ENCODE measurements at regions not wholly inside any gene's neighbourhood (a gene's known extent, or its start where the extent isn't known, plus 50 kb on each side); places are given as distances from the start of the nearest gene placed in this dataset.

GRCh38 chr3:159339131-159339530 is 537.3 kb downstream of the MFSD1 start:
- Histone ChIP-seq H3K79me2 (ENCODE audit: control insufficient read depth, insufficient read depth, low read length) (no peaks in the 10 kb centered on the region), H4K20me1 (replicated peaks; ENCODE audit: control insufficient read depth, insufficient read depth, low read length) (no peaks in the 10 kb centered on the region), H3K9me3 (replicated peaks; ENCODE audit: control insufficient read depth, insufficient read depth, low read depth, low read length) (no peaks in the 10 kb centered on the region; the same call in 1 of the 2 replicates), H3K9ac (ENCODE audit: insufficient read depth in 1 of 2, low read depth in 2 of 2, low read length in 2 of 2) (no peak overlapping the region), H3K4me2 (ENCODE audit: insufficient read depth, low read length) (no peak overlapping the region), H3K4me3 (no peak overlapping the region), H3K36me3 (ENCODE audit: control insufficient read depth, insufficient read depth, low read length) (no peaks in the 10 kb centered on the region), H3K9me1 (ENCODE audit: control insufficient read depth, insufficient read depth, low read length) (no peaks in the 10 kb centered on the region), H2AFZ (ENCODE audit: low read depth, low read length) (no peak overlapping the region), H3K4me1 (replicated peaks in 1 of 2; ENCODE audit: control insufficient read depth in 2 of 2, insufficient read depth in 2 of 2, low read length in 2 of 2) (no peaks in the 10 kb centered on the region), H3K27me3 (ENCODE audit: control insufficient read depth in 2 of 2, insufficient read depth in 2 of 2, low read length in 2 of 2) (no peaks in the 10 kb centered on the region), H3K27ac (ENCODE audit: extremely low read depth, low read depth, low read length) (no peak overlapping the region)
- ChIA-PET POLR2A (no interaction called here), CTCF (ENCODE audit: low intra/inter-chr PET ratio) (no interaction called here)
- BruUV-seq (replicated peaks): no TSS peak
- FAIRE-seq (no peak), ATAC-seq (no peak), DNase-seq (ENCODE audit: extremely low read depth in 1 of 4, low spot score in 3 of 4) (no peak)
- in situ Hi-C loops (cut with MboI) (no loop called here), intact Hi-C loops (cut with micrococcal nuclease) (no loop called here)
- TF ChIP-seq ZNF318 (IDR thresholded peaks at IDR 0.05; ENCODE audit: borderline replicate concordance in 1 of 2, low read depth in 1 of 2): no peak
- no peak for TF ChIP-seq FOXA1 (IDR thresholded peaks at IDR 0.05; ENCODE audit: borderline replicate concordance)
- TF ChIP-seq ZBTB1 (CRISPR knock-in tag; IDR thresholded peaks at IDR 0.05; ENCODE audit: borderline replicate concordance, low read depth): no peak
- TF ChIP-seq TCF7 (IDR thresholded peaks at IDR 0.05; ENCODE audit: borderline replicate concordance): no peak
- no peak for TF ChIP-seq GTF2A2 (tag; IDR thresholded peaks at IDR 0.05)
- TF ChIP-seq CXXC5 (CRISPR knock-in tag; IDR thresholded peaks at IDR 0.05): no peak
- no peak for TF ChIP-seq DDX20 (tag; IDR thresholded peaks at IDR 0.05; ENCODE audit: low read depth)
- no peak for TF ChIP-seq CUX1 (CRISPR knock-in tag; IDR thresholded peaks at IDR 0.05)
- TF ChIP-seq RUNX1 (IDR thresholded peaks at IDR 0.05; ENCODE audit: low read depth): no peak
- no peak for TF ChIP-seq ESRRB (CRISPR knock-in tag; IDR thresholded peaks at IDR 0.05; ENCODE audit: borderline replicate concordance)
- TF ChIP-seq DACH1 (IDR thresholded peaks at IDR 0.05; ENCODE audit: partially characterized antibody): no peak
